ENCODE measurements at regions not wholly inside any gene's neighbourhood (a gene's known extent, or its start where the extent isn't known, plus 50 kb on each side); places are given as distances from the start of the nearest gene placed in this dataset.

DNA sequence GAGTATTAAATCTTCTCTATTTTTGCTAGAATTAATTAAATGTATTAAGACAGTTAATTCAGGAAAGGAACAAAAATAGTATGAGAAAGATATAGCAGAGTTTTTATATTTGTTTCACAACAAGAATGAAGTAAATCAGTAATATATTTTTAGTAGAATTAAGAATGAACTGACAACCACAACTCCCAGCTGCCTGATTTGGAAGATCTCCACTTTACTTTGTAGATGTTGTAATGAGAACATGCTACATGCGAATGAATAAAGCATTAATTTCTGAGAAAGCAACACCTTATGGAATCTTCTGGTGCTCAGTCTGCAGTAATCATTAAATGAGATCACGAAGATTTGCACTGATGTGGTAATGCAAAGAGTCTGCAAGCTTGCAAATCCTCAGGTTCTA is 695.6 kb upstream of the PCDH7 start:
- no peak for FAIRE-seq
- Histone ChIP-seq H4K8ac (ENCODE audit: extremely low read depth, insufficient read depth, low read length) (no peak overlapping the region), H3K9me3 (ENCODE audit: insufficient read depth in 2 of 2, low read depth in 1 of 2, low read length in 1 of 2) (no peaks in the 10 kb centered on the region), H4K20me1 (replicated peaks in 1 of 2; ENCODE audit: control insufficient read depth in 1 of 2, insufficient read depth in 2 of 2, low read length in 2 of 2) (no peaks in the 10 kb centered on the region), H2BK15ac (ENCODE audit: low read length) (no peak overlapping the region), H3K4ac (replicated peaks; ENCODE audit: insufficient read length, low read depth, low read length) (no peak overlapping the region), H2BK12ac (ENCODE audit: low read depth, low read length) (no peak overlapping the region), H4K5ac (ENCODE audit: insufficient read length, low read depth, low read length) (no peak overlapping the region), H4K91ac (replicated peaks; ENCODE audit: insufficient read length, low read length) (no peak overlapping the region), H3K27ac (ENCODE audit: low read depth, low read length) (no peak overlapping the region), H3K79me1 (ENCODE audit: low read depth, low read length) (no peaks in the 10 kb centered on the region), H3K4me1 (replicated peaks in 1 of 4; ENCODE audit: control insufficient read depth in 3 of 4, insufficient read depth in 4 of 4, low read length in 3 of 4) (no peaks in the 10 kb centered on the region), H3K36me3 (ENCODE audit: control insufficient read depth in 2 of 4, insufficient read depth in 4 of 4, low read length in 3 of 4) (no peaks in the 10 kb centered on the region), H3K14ac (ENCODE audit: insufficient read length) (no peak overlapping the region), H3K27me3 (replicated peaks in 1 of 4; ENCODE audit: control insufficient read depth in 3 of 4, extremely low read depth in 1 of 4, insufficient read depth in 3 of 4, low read length in 3 of 4) (no peaks in the 10 kb centered on the region), H3K18ac (ENCODE audit: extremely low read depth, low read length) (no peak overlapping the region), H3K9ac (replicated peaks in 1 of 4; ENCODE audit: extremely low read depth in 1 of 4, low read depth in 3 of 4, low read length in 3 of 4) (no peak overlapping the region), H2BK20ac (ENCODE audit: low read length) (no peak overlapping the region), H2BK5ac (ENCODE audit: low read depth, low read length) (no peak overlapping the region), H2BK120ac (replicated peaks; ENCODE audit: low read depth, low read length) (no peak overlapping the region), H3K4me3 (ENCODE audit: extremely low read depth in 1 of 4, insufficient read depth in 2 of 4, low read depth in 3 of 4, low read length in 4 of 4) (no peak overlapping the region), H2AFZ (ENCODE audit: low read length) (no peak overlapping the region), H3K4me2 (ENCODE audit: insufficient read depth in 1 of 2, low read depth in 2 of 2, low read length in 2 of 2) (no peak overlapping the region), H3K23me2 (ENCODE audit: low read depth, low read length) (no peaks in the 10 kb centered on the region), H3K23ac (ENCODE audit: insufficient read length) (no peak overlapping the region), H3K79me2 (ENCODE audit: control insufficient read depth in 1 of 2, insufficient read depth in 2 of 2, low read length in 2 of 2) (no peaks in the 10 kb centered on the region), H3K56ac (replicated peaks; ENCODE audit: insufficient read length, low read depth, low read length) (no peak overlapping the region), H2AK5ac (ENCODE audit: low read depth, low read length) (no peak overlapping the region)
- TF ChIP-seq KDM4A (IDR thresholded peaks at IDR 0.05; ENCODE audit: low read depth, low read length, severe bottlenecking) = no peak
- no peak for TF ChIP-seq CEBPB (IDR thresholded peaks at IDR 0.05; ENCODE audit: low read depth, low read length)
- no peak for DNase-seq (ENCODE audit: low read depth in 1 of 2, low spot score in 2 of 2)
- CTCF ChIA-PET (ENCODE audit: partially characterized antibody) = no interaction called here
- POLR2A ChIA-PET (ENCODE audit: partially characterized antibody) = no interaction called here
- WGBS, 2 experiments (ENCODE audit: extremely low coverage in 1 of 2, insufficient coverage in 1 of 2, insufficient read length in 1 of 2, insufficient replicate concordance in 2 of 2, low coverage in 1 of 2, low lambda C conversion rate in 2 of 2, missing lambda C conversion rate in 1 of 2) = 94% methylated on average over 2 of the region's 2 CpGs; no CpG with 5 or more reads in 1 of the 2 experiments
